Coronary artery (tissue), 2 donors: ENCODE measurements at regions not wholly inside any gene's neighbourhood (a gene's known extent, or its start where the extent isn't known, plus 50 kb on each side); places are given as distances from the start of the nearest gene placed in this dataset.

Source experiments
- DNase-seq: peaks from one replicate; pipeline ENCODE4 v3.0.0-alpha.2; 2017; ENCODE audit warnings: low spot score
- H3K27ac ChIP-seq, 2 donors: fragments of 200-600 bp; sonication (generic); one replicate each; pipeline ENCODE4 v1.5.1; 2016 to 2019
- H3K4me3 ChIP-seq: fragments of 200-600 bp; sonication (generic); 2 replicates; pipeline ENCODE4 v1.5.1; 2016; ENCODE audit warnings: mild to moderate bottlenecking, moderate library complexity
- CTCF ChIP-seq: fragments of 200-600 bp; sonication (generic); IDR thresholded peaks from one replicate; pipeline ENCODE4 v1.5.1; 2019; ENCODE audit warnings: antibody characterized with exemption

GRCh38 chr1:185600641-185601040 lies 133.6 kb upstream of the HMCN1 start:
- DNase-seq = no peak
- H3K27ac ChIP-seq = no peak overlapping the region
- no peak overlapping the region for H3K4me3 ChIP-seq
- no peak for TF ChIP-seq CTCF

GRCh38 chr1:185598332-185598731 lies 135.9 kb upstream of the HMCN1 start:
- H3K27ac ChIP-seq = no peak overlapping the region
- no peak for TF ChIP-seq CTCF
- no peak overlapping the region for H3K4me3 ChIP-seq
- no peak for DNase-seq

- DNase-seq = no peak
- Histone ChIP-seq H3K4me3 (no peak overlapping the region), H3K27ac (no peak overlapping the region)
- no peak for TF ChIP-seq CTCF
These were observed 138.1 kb upstream of the HMCN1 start for GRCh38 chr1:185595835-185596667.

- Histone ChIP-seq H3K27ac (no peak overlapping the region), H3K4me3 (no peak overlapping the region)
- no peak for DNase-seq
- TF ChIP-seq CTCF = no peak
These were observed 139.3 kb upstream of the HMCN1 start for GRCh38 chr1:185594786-185595410.

- Histone ChIP-seq H3K27ac (no peak overlapping the region), H3K4me3 (no peak overlapping the region)
- DNase-seq = no peak
- TF ChIP-seq CTCF = no peak
These were observed 140.9 kb upstream of the HMCN1 start for GRCh38 chr1:185593271-185593670.

GRCh38 chr1:185585770-185586169 lies 148.4 kb upstream of the HMCN1 start:
- Histone ChIP-seq H3K27ac (no peak overlapping the region), H3K4me3 (no peak overlapping the region)
- DNase-seq = no peak
- TF ChIP-seq CTCF = no peak
